HG02571 (cell line): ENCODE measurements at regions not wholly inside any gene's neighbourhood (a gene's known extent, or its start where the extent isn't known, plus 50 kb on each side); places are given as distances from the start of the nearest gene placed in this dataset.
A peak's percentile ranks its signal among the peaks of the same experiment; 100 is the strongest.

ENCODE experiments used
- ATAC-seq: cut with Tn5 transposase; IDR thresholded peaks from one replicate; pipeline ENCODE4 v1.9.1; 2021; ENCODE audit warnings: mild to moderate bottlenecking, moderate library complexity; ENCODE audit not compliant: unreplicated experiment

DNA sequence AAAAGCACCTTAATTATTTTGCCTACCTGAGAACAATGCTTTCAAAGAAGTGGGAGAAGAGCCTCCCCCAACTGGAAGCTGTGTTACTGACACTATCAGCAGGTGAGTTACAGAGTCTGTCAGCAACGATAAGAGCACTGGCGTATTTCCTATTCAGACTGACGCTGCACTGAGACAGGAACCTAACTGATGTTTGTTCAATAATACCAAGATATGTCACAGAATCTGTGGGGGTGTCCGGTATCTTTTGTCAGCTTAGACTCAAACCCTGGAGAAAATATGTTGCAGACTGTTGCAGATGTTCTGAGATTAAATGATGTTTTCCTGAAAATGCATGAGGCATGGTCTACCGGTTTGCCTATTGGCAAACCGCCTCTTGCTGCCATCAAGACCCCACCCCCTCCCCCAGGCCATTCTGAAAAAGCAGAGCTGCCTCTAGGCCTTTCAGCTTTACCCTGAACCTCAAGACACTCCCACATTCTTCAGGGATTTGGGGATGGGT is 115.2 kb upstream of the KIT start:
- ATAC-seq: no peak

DNA sequence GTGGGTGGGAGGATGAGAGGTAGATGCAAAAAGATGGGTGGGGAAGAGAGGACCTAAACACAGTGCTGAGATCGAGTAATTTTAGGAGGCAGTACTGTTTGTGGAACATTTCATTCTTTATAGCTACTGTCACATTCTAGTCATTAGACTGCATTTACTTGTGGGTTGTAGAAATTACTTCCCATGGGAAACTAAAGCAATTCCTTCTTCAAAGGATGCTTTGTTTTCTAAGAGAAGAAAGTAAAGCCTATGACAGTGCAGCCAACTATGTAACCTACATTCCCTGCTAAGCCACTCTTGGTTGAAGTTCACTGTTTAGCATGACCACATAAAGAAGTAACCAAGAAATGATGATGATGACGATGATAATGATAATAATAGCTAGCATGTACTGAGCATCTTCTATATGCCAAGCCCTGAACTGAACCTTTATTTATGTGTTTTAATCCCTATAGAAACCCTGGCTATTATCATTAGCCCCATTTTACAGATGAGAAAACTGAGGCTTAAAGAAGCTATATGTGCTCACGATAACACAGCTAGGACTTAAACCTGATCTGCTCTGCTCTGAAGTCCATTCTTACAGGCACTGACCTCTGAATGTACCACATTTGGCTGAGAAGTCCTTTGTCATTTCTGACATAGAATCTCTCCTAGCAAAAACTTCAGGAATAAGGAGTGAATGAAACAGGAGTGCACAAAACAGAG is 114.5 kb upstream of the KIT start:
- no peak for ATAC-seq

DNA sequence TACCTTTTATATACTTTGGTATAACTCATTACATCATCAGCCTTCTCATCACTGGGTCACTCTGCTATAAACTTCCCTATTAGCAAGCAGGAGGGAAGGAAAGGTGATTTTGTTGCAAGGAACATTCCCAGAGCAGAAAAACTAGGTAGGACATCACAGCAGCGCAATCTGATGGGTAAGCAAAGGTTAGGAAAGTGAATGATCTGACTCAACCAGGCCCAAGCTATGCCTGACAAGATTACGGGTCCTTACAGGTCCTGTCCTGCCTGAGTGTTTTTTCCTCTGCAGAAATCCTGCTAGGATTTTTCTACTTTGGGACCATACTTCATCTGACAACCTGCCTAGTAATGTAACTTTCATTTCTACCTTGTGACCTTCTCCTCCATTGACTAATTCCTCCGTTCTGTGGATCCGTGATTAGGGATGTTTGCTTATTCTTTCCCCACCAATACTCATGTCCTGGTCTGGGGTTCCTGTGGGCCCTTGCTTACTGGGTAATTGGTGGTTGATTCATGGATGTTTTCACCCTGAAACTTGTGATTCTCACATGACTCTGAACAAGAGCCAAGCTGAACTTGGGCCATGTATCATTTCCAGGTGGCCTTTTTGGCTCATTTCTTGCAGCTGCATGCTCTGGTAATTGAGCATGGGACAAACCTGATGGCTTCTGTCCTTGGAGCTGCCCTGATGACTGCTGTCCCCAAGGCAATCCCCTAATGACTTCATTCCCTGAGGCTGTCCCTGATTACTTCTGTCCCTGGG is 111.9 kb upstream of the KIT start:
- no peak for ATAC-seq

DNA sequence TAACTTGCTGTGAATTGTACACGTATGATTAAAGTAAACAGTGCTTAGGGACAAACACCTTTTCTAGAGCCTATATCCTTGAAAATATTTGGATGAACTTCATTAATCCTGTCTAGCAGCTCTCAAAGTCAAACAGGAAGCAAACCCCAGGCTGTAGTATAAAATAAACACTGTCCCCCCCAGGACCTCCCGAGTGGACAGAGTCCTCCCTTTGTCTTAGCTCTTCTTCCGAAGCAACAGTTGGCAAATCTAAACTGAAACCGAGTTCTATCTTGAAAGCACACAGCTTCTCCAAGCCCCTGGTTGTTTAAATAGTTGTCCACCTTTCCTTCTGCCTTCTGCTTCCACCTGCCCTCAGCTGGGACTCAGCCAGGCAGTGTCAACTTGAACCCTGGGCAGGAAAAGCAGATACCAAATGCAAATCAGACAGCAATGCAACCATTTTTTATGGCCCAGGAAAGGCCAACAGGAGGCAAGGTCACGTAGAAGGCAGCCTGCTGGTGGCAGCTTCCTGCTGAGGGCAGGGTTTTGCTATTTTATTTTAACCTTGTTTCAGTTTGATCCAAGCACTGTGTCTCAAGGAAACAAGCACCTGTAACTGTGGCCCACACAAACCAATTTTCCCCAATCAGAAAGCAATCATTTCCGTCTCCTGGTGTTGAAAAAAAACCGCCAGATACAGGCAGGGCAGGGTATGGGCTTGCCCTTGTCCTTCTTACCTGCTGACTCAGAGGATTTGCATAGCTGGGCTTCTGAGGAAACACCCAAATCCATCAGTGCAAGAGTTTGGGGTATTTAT is 110.3 kb upstream of the KIT start:
- ATAC-seq: peak; percentile 66

DNA sequence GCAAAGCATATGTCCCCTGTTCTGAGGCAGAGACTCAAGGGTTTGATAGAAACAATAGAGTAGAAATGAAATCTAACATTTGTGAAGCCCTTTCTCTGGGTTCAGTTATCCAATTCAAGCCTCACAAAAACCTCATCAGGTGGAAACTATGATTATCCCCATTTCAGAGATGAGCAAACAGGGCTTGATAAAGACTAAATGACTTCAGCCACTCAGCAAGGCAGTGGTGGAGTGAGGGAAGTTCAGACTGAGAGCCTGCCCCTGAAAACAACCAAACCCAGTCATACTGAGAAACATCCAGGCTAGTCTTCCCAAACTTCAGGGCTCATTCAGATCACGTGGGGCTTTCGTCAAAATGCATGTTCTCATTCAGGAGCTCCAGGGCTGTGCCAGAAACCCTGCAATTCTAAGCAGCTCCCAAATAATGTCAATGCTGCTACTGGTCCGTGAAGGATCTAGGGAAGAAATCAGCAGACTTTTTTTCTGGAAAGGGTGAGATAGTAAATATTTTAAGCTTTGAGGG is 109.6 kb upstream of the KIT start:
- peak; percentile 42 for ATAC-seq

DNA sequence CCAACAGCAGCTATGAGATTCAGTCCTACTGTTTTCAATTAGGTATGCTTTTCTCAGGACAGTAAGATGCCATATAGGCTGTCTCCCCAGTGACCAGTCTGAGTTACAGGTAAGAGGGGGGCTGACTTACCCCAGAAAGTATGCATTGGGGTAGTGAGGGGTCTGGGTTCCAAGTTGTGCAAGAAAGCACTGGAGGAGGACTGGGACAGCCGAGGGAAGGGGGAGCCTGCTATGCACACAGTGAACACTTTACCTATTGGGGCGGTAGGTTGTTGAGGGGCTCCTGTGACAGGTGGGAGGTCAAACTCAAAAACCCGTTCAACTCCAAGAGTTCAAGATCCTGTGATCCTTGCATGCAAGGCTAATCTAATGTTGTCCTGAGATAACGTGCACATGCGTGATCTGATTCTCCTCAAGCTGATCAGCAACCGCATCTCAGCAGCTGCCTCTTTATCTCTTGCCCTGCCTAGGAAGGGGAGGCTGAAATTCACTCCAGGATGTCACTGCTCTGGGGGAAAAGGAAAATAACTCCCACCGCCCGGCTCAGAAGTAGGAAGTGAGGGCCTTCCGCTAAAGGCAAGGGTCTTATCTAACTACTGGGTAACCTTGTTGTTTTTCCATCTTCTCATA is 108.8 kb upstream of the KIT start:
- no peak for ATAC-seq

DNA sequence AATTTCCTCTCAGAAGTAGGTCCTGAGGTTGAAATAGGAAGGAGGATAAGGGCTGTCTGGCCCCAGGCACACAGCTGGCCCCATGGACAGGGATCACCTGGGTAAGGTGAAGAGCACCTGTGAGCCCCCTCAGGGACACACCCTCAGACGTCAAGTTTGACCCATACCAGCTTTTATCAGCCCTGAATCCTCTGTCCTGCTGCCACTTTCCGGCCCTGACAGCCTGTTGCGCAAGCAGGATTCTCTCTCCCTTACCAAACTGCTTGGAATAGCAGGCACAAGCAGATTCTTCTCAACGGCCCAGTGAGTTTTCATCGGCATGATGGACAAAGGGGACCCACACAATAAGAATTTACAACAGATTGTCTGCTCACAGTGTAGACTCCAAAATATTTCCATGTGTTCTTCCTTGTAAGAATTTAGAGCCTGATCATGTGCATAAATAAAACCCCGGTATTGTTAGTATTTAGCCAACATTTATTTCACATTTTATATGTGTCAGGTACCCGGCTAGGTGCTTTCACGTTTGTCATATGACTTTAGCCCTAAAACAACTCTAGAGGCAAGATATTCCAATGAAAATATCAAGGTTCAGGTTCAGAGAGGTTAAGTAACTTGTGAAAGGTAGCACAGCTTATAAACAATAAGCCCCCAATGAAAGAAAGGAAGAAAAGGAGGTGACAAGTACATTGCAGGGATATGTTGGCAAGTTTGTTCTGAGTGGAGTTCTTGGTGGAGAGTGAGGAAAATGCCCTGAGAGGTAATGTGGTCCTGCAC is 107.2 kb upstream of the KIT start:
- ATAC-seq: no peak

DNA sequence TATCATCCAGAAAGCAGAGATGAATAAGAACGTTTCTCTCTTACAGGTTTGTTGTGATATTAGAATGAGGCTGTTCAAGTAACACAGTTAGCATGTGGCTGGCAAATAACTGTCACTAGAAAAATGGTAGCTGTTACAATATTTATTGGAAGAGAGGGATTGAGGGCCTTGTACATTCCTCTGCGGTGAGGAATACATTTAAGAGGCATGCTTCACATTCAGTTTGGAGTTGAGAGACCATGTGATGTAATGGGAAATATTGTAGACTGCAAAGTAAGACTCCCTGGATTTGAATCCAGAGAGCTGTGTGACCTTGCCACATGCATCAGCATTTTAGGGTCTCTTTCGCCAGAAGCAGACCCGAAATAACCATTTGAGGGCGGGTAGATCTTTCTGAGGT is 104.8 kb upstream of the KIT start:
- no peak for ATAC-seq

DNA sequence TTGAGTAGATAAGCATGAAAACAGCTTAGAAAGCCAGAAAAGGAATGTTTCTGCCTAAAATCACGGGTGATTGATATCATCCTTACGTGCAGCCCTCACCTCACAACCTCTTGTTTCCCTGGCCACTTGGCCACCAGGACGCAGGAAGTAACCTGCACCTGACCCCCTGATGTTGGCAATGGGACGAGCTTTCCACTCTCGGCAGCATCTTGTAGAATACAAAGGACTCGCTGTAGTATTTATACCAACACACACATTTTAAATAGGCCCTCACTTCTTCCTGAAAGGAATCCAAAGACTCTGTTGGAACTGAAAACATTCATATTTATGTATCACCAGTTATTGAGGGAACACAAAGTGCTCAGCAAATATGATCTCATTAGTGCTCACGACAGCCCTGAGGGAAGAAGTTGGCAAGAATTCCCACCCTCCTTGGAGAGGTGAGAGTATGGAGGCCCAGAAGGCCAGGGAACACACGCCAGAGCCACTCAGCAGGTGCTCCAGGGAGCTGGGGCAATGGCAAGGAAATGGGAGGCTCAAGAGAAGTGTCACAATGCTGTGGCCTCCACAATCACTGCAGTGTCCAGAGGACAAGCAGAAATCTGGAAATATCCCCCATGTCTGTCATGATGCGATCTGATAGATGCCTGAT is 103.3 kb upstream of the KIT start:
- ATAC-seq: no peak

DNA sequence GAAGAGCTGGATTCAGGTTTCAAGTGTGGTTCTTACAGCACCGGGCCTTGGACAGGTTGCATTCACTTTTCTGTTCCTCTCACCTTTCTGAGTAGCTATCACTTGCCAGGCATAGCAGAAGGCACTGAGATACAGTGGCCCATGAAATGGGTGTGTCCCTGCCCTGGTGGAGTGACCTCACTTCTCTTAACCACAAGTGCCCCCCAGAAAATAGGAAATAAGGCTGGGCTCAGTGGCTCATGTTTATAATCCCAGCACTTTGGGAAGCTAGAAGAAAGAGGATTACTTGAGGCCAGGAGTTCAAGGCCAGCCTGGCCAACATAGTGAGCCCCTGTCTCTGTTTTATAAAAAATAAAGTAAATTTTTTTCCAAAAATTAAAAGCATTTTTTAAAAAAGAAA is 101.7 kb upstream of the KIT start:
- ATAC-seq: no peak

DNA sequence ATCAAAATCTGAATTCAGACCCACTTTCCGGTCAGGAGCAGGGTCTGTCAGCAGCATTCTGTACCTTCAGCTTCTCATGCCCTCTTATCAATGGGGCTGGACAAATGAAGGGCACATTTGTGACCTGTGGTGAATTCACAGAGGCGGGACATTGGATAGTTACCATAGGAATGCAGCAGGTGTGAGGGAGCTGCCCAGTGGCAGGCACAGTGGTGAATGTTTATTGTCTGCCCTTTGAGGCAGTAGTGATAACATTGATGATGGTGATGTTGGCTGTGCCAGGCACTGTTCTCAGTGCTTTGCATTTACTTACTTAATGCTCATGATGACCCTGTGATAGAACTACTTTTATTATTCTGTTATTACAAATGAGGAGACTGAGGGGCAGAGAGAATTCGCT is 101.2 kb upstream of the KIT start:
- no peak for ATAC-seq

DNA sequence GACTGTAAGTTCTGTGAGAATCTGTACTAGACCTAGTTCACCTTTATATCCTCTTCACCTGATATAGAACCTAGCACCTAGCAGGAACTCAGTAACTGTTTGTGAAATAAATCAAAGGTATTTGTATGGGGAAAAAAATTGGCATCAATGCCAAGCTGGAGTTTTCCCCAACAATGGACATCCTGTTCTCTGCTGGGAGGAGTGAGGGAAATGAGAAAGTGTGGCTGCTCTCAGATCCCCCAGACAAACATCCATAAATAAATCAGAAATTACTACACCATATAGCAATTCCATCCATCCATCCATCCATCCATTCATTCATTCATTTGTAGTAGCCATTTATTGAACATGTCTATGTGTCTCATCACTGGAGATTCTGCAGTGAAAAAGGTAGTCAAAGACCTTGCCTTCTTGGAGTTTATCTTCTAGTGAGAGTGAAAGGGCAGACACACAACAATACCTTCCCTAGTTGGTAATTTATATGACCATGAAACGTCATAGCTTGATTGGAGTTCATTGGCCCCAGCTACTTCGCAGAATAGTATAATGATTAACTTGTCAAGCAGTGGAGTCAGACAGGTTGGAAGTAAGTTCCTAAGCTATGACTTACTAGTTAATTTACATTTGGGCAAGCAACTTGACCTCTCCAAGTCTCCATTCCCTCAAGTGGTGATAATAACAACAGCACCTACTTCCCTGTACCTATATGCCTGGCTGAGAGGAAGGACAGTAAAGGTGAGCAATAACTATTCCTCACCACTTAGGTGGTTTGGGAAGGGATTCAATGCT is 98.7 kb upstream of the KIT start:
- ATAC-seq: no peak

DNA sequence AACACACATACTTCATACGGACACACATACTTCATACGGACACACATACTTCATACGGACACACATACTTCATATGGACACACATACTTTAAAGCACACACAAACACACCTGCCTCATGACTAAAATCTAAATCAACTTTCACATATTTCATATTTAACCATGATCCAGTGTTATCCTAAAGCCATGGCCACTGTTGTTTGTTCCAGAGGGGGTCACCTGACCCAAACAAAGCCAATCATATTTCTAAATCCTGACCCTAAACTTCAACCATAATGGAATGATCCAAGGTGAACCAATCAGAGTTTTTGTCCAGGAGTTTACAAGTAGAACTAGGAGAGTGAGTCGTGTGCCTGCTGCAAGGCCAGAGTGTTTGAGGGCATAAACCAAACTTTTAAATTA is 97.2 kb upstream of the KIT start:
- ATAC-seq: no peak

DNA sequence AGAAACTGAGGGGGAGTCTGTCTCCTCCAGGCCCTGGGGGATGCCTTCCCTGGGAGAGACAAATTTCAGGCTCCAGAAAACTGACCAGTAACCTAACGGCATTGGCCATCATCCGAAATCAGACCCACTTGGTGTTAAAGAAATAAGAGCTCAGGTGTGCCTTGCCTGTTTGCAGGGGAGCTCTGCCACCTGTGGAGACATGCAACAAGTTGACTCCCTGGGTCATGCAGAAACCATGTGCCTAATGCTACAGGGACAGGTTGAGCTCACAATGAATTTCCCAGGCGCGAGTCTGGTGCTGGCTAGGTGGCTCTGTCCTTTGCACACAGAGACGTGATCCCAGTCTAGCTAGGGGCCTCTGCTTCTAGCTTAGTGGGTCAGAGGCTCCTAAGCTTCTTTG is 95.8 kb upstream of the KIT start:
- no peak for ATAC-seq

DNA sequence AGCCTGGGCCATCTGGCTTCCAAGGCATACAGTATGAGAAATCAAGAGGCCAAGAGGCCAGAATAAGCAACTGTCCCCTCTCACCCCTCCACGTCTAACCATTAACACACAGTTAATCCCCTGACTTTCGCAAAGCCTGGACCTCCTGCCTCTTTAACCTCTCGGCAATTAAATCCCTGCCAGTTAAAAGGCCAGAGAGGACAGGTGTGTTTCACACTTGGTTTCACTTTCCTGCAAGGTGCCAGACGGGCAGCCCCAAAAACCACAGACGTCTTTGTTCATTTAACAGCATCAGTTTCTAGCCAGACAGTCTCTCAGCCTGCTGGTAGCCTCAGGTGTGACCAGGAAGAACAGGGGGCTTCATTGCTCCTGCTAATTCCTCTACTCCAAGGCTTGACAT is 91.1 kb upstream of the KIT start:
- peak; percentile 86 for ATAC-seq

DNA sequence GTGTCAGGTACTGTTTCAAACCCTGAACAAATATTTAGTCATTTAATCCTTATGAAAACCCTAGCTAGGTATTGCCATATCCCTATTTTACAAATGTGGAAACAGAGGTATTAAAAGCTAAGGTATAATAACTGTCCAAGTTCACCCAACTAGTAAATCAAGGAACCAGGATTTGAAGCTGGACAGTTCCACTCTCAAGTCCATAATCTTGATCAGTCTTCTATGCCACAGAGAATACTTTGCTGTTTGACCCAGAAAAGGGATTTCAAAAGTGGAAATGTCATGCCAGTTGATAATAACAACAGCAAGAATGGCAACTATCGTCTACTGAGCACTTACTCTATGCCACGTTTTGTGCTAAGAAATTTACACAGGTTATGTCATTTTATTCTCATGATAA is 90.4 kb upstream of the KIT start:
- ATAC-seq: no peak

DNA sequence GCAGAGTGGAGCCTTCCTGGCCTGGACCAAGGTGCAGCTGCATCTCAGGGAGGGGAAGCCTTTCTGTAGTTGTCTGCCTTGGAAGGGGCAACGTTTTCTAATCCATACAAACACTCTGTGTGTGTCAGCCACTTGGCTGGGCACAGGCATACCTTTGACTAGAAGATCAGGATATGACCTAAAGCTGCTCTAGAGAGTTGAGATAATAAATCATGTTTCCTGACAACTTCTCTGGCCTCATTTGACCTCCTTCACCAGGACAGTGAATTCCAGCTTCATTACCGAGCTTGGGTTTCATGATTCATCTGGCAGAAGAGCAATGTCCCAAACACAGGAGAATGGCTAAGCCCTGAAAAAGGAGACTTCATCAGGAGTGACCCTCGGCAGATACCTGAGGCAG is 89.6 kb upstream of the KIT start:
- no peak for ATAC-seq

DNA sequence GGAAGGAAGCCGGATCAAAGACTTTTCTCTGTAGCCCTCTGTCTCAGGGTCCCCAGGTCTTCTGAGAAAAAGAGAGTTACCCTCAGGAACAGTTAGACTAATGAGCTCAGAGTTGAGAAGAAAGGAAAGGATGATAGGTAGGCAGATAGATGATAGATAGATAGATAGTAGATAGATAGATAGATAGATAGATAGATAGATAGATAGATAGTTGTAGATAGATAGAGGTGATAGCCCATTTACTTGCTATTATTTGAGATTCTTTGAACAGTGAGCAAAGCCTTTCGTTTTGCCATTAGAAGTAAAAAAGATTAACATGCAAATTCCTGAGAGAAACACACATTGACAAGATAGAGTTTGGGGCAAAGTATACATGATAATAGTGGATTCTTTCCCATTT is 86.9 kb upstream of the KIT start:
- ATAC-seq: no peak
